ENCODE measurements at regions not wholly inside any gene's neighbourhood (a gene's known extent, or its start where the extent isn't known, plus 50 kb on each side); places are given as distances from the start of the nearest gene placed in this dataset.

DNA sequence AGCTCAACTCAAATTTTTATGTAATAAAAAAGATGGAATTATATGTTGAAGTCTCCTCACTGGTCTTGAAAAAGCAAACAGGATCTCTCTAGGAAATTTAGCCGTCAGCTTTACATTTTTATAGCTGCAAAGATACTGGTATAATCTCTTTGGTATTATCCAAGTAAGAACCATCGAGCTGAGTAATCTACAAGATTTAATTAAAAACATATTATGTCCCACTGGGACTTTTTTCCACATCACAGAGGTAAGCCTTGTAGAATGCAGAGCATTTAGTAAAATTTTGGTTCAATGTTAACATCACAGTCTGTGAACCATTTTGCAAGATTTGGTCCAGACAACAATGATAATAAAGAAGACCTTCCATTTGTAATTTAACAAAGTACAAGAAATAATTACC, 162.6 kb upstream of the SLC39A10 start:
- no peak overlapping the region for H2BK5ac ChIP-seq (ENCODE audit: low read depth, low read length)
- H2BK120ac ChIP-seq (replicated peaks; ENCODE audit: low read depth, low read length) = no peak overlapping the region
- no peak overlapping the region for H2BK20ac ChIP-seq (ENCODE audit: low read length)
- H4K8ac ChIP-seq (ENCODE audit: extremely low read depth, insufficient read depth, low read length) = no peak overlapping the region
- H3K4ac ChIP-seq (replicated peaks; ENCODE audit: insufficient read length, low read depth, low read length) = no peak overlapping the region
- H4K5ac ChIP-seq (ENCODE audit: insufficient read length, low read depth, low read length) = no peak overlapping the region
- ChIA-PET POLR2A (ENCODE audit: partially characterized antibody) (no interaction called here), CTCF (ENCODE audit: partially characterized antibody) (interaction anchor here (1.6 kb wide), 1 partner anchor 11 kb away, joined by 6 read pairs; no protein-coding TSS in a partner anchor)
- FAIRE-seq (no peak), DNase-seq (ENCODE audit: low read depth in 1 of 2, low spot score in 2 of 2) (no peak)
- no peaks in the 10 kb centered on the region for H3K4me1 ChIP-seq (replicated peaks in 1 of 4; ENCODE audit: control insufficient read depth in 3 of 4, insufficient read depth in 4 of 4, low read length in 3 of 4)
- H2AK5ac ChIP-seq (ENCODE audit: low read depth, low read length) = no peak overlapping the region
- no peak overlapping the region for H3K14ac ChIP-seq (ENCODE audit: insufficient read length)
- H3K27ac ChIP-seq (ENCODE audit: low read depth, low read length) = no peak overlapping the region
- no peak overlapping the region for H2AFZ ChIP-seq (ENCODE audit: low read length)
- H2BK15ac ChIP-seq (ENCODE audit: low read length) = no peak overlapping the region
- no peak overlapping the region for H4K91ac ChIP-seq (replicated peaks; ENCODE audit: insufficient read length, low read length)
- no peak overlapping the region for H3K56ac ChIP-seq (replicated peaks; ENCODE audit: insufficient read length, low read depth, low read length)
- H3K79me2 ChIP-seq (ENCODE audit: control insufficient read depth in 1 of 2, insufficient read depth in 2 of 2, low read length in 2 of 2) = no peaks in the 10 kb centered on the region
- no peak overlapping the region for H3K18ac ChIP-seq (ENCODE audit: extremely low read depth, low read length)
- no peaks in the 10 kb centered on the region for H3K23me2 ChIP-seq (ENCODE audit: low read depth, low read length)
- no peak overlapping the region for H3K4me2 ChIP-seq (ENCODE audit: insufficient read depth in 1 of 2, low read depth in 2 of 2, low read length in 2 of 2)
- no peak overlapping the region for H3K9ac ChIP-seq (replicated peaks in 1 of 4; ENCODE audit: extremely low read depth in 1 of 4, low read depth in 3 of 4, low read length in 3 of 4)
- 83% methylated on average over 2 of the region's 2 CpGs; no CpG with 5 or more reads in 1 of the 2 experiments for WGBS, 2 experiments (ENCODE audit: extremely low coverage in 1 of 2, insufficient coverage in 1 of 2, insufficient read length in 1 of 2, insufficient replicate concordance in 2 of 2, low coverage in 1 of 2, low lambda C conversion rate in 2 of 2, missing lambda C conversion rate in 1 of 2)
- no peaks in the 10 kb centered on the region for H4K20me1 ChIP-seq (replicated peaks in 1 of 2; ENCODE audit: control insufficient read depth in 1 of 2, insufficient read depth in 2 of 2, low read length in 2 of 2)
- H3K9me3 ChIP-seq (ENCODE audit: insufficient read depth in 2 of 2, low read depth in 1 of 2, low read length in 1 of 2) = no peaks in the 10 kb centered on the region
- TF ChIP-seq CHD2 (IDR thresholded peaks at IDR 0.05; ENCODE audit: low read length) (no peak), POLR2A (IDR thresholded peaks at IDR 0.05; ENCODE audit: control extremely low read depth in 1 of 2, low read depth in 2 of 2, low read length in 2 of 2) (no peak), ASH2L (IDR thresholded peaks at IDR 0.05; ENCODE audit: low read length) (no peak), BACH1 (IDR thresholded peaks at IDR 0.05; ENCODE audit: low read length) (no peak), YY1 (IDR thresholded peaks at IDR 0.05; ENCODE audit: low read depth, low read length) (no peak), MAFK (IDR thresholded peaks at IDR 0.05; ENCODE audit: low read depth, low read length) (no peak), SP4 (IDR thresholded peaks at IDR 0.05; ENCODE audit: low read length) (no peak), FOSL1 (IDR thresholded peaks at IDR 0.05; ENCODE audit: insufficient read depth, low read depth, low read length) (no peak), HDAC6 (IDR thresholded peaks at IDR 0.05; ENCODE audit: low read depth, low read length) (no peak), JUN (IDR thresholded peaks at IDR 0.05; ENCODE audit: low read depth, low read length) (no peak)
- TF ChIP-seq, protein P1, sequence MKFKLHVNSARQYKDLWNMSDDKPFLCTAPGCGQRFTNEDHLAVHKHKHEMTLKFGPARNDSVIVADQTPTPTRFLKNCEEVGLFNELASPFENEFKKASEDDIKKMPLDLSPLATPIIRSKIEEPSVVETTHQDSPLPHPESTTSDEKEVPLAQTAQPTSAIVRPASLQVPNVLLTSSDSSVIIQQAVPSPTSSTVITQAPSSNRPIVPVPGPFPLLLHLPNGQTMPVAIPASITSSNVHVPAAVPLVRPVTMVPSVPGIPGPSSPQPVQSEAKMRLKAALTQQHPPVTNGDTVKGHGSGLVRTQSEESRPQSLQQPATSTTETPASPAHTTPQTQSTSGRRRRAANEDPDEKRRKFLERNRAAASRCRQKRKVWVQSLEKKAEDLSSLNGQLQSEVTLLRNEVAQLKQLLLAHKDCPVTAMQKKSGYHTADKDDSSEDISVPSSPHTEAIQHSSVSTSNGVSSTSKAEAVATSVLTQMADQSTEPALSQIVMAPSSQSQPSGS (IDR thresholded peaks at IDR 0.05; ENCODE audit: low read length) = no peak
- H3K79me1 ChIP-seq (ENCODE audit: low read depth, low read length) = no peaks in the 10 kb centered on the region
- H3K4me3 ChIP-seq (ENCODE audit: extremely low read depth in 1 of 4, insufficient read depth in 2 of 4, low read depth in 3 of 4, low read length in 4 of 4) = no peak overlapping the region
- no peaks in the 10 kb centered on the region for H3K27me3 ChIP-seq (replicated peaks in 1 of 4; ENCODE audit: control insufficient read depth in 3 of 4, extremely low read depth in 1 of 4, insufficient read depth in 3 of 4, low read length in 3 of 4)
- no peak overlapping the region for H2BK12ac ChIP-seq (ENCODE audit: low read depth, low read length)
- no peaks in the 10 kb centered on the region for H3K36me3 ChIP-seq (ENCODE audit: control insufficient read depth in 2 of 4, insufficient read depth in 4 of 4, low read length in 3 of 4)
- no peak overlapping the region for H3K23ac ChIP-seq (ENCODE audit: insufficient read length)
